LNCaP clone FGC (cell line): ENCODE measurements at regions not wholly inside any gene's neighbourhood (a gene's known extent, or its start where the extent isn't known, plus 50 kb on each side); places are given as distances from the start of the nearest gene placed in this dataset.
"Not testable (repeated sequence)": the region's sequence is repeated elsewhere in the genome, so short reads cannot be mapped to it uniquely, and the experiment has no call there.

Source experiments
- DNase-seq: peaks from one replicate; pipeline ENCODE4 v3.0.0-alpha.2; 2011; ENCODE audit warnings: low read depth
- H3K4me3 ChIP-seq: 2 replicates; pipeline ENCODE4 v1.5.1; 2011; ENCODE audit warnings: mild to moderate bottlenecking, low read depth, low read length, control low read depth
- CTCF ChIP-seq: IDR thresholded peaks from 2 replicates; pipeline ENCODE4 v1.5.1; 2012; ENCODE audit warnings: mild to moderate bottlenecking; ENCODE audit not compliant: control insufficient read depth, insufficient read depth; ENCODE audit errors: extremely low read depth

GRCh38 chr6:15021074-15021473 is 224.8 kb upstream of the JARID2 start:
- no peak for TF ChIP-seq CTCF
- H3K4me3 ChIP-seq, result no peak overlapping the region
- DNase-seq, result no peak

GRCh38 chr6:15023018-15023417 is 222.9 kb upstream of the JARID2 start:
- H3K4me3 ChIP-seq, DNase-seq: not testable (repeated sequence)

- DNase-seq, result no peak
- no peak for TF ChIP-seq CTCF
- no peak overlapping the region for H3K4me3 ChIP-seq
Observed at GRCh38 chr6:15023448-15023847, 222.4 kb upstream of the JARID2 start.

- no peak for DNase-seq
- no peak overlapping the region for H3K4me3 ChIP-seq
- no peak for TF ChIP-seq CTCF
Observed at GRCh38 chr6:15025446-15025845, 220.4 kb upstream of the JARID2 start.

- peak; percentile 84 for DNase-seq
- no peak for TF ChIP-seq CTCF
- no peak overlapping the region for H3K4me3 ChIP-seq
Observed at GRCh38 chr6:15026832-15027231, 219.0 kb upstream of the JARID2 start.

- TF ChIP-seq CTCF, result no peak
- DNase-seq, result no peak
- H3K4me3 ChIP-seq, result no peak overlapping the region
Observed at GRCh38 chr6:15027472-15027871, 218.4 kb upstream of the JARID2 start.

- H3K4me3 ChIP-seq, result no peak overlapping the region
Observed at GRCh38 chr6:15032015-15032414, 213.9 kb upstream of the JARID2 start.

More at GRCh38 chr6:15032015-15032414, 213.9 kb upstream of the JARID2 start:
- TF ChIP-seq CTCF, result no peak
- no peak for DNase-seq
